Natural killer cell treated with Interleukin-12 subunit alpha and Interleukin-12 subunit beta and Interleukin-15 and Interleukin-18, amount 100 ng/mL, for 72 hours (primary cell): ENCODE measurements at regions not wholly inside any gene's neighbourhood (a gene's known extent, or its start where the extent isn't known, plus 50 kb on each side); places are given as distances from the start of the nearest gene placed in this dataset.
"Not testable (repeated sequence)": the region's sequence is repeated elsewhere in the genome, so short reads cannot be mapped to it uniquely, and the experiment has no call there.

Experiments used
- ATAC-seq, 2 donors: fragments of 150-1000 bp; cut with Tn5 transposase in 1 of 2; sonication (Bioruptor Pico), chemical (Tn5 transposase) in 1 of 2; 2 replicates each; pipeline ENCODE4 v1.10.0; 2021
- DNase-seq: peaks from one replicate; pipeline ENCODE4 v3.0.0; 2022; ENCODE audit warnings: low spot score
- H3K27ac Mint-ChIP-seq, 2 donors: 1 replicate in 1 of 2; 2 replicates in 1 of 2; pipeline ENCODE4 v1.8.0; 2022; ENCODE audit warnings: mixed read lengths in 2 of 2, mild to moderate bottlenecking in 1 of 2, moderate library complexity in 1 of 2
- H3K27me3 Mint-ChIP-seq, 2 donors: 1 replicate in 1 of 2; 2 replicates in 1 of 2; pipeline ENCODE4 v1.8.0; 2022; ENCODE audit warnings: mixed read lengths in 2 of 2
- H3K36me3 Mint-ChIP-seq: one replicate; pipeline ENCODE4 v1.8.0; 2022; ENCODE audit warnings: mixed read lengths
- H3K4me1 Mint-ChIP-seq, 2 donors: 1 replicate in 1 of 2; 2 replicates in 1 of 2; pipeline ENCODE4 v1.8.0; 2022; ENCODE audit warnings: low read depth in 2 of 2, mixed read lengths in 2 of 2, mild to moderate bottlenecking in 1 of 2
- H3K4me3 Mint-ChIP-seq: one replicate; pipeline ENCODE4 v1.8.0; 2022; ENCODE audit warnings: mixed read lengths
- H3K9me3 Mint-ChIP-seq: 2 replicates; pipeline ENCODE4 v1.8.0; 2022; ENCODE audit warnings: mixed read lengths

DNA sequence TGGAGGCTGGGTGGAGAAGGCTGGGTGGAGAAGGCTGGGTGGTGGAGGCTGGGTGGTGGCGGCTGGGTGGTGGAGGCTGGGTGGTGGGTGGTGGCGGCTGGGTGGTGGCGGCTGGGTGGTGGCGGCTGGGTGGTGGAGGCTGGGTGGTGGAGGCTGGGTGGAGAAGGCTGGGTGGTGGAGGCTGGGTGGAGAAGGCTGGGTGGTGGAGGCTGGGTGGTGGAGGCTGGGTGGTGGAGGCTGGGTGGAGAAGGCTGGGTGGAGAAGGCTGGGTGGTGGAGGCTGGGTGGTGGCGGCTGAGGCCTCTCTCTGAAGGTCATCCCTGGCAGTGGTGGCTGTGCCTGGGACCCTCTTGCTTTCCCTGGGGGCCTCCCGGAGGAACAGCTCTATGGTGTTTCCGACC lies 91.5 kb upstream of the COL5A1 start:
- H3K27ac Mint-ChIP-seq, H3K4me3 Mint-ChIP-seq: not testable (repeated sequence)

DNA sequence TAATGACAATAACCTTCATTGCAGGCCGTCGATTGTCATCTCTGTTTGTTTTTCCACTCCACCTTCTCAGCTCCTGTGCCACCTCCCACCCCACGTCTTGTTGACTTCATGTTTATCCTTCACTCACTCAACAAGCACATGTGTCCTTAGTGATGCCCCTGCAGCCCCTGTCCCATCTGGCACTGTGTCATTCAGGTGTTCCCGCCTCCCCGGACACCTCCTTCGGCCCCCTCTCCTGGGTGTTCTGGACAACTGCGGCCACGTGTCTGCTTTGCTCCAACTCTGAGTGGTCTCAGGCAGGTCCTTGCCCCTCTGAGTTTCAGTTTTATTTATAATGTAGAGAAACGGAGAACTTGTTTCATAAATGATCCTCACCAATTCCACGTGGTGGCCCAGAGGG lies 91.0 kb upstream of the COL5A1 start:
- peaks cover 0 to 2% of the 10 kb centered on the region in 2 donors for H3K27me3 Mint-ChIP-seq
- peak; percentile 34 for DNase-seq
- H3K27ac Mint-ChIP-seq = no peak overlapping the region
- no peaks in the 10 kb centered on the region for H3K9me3 Mint-ChIP-seq
- ATAC-seq = no peak
- H3K4me1 Mint-ChIP-seq = no peaks in the 10 kb centered on the region
- H3K4me3 Mint-ChIP-seq = no peak overlapping the region
- H3K36me3 Mint-ChIP-seq = no peaks in the 10 kb centered on the region

More for the DNA sequence above, 91.5 kb upstream of the COL5A1 start:
- not testable (repeated sequence) for H3K4me1 Mint-ChIP-seq, H3K36me3 Mint-ChIP-seq, H3K27me3 Mint-ChIP-seq, H3K9me3 Mint-ChIP-seq, ATAC-seq
- DNase-seq = peak; percentile 34

- peaks cover 0 to 2% of the 10 kb centered on the region in 2 donors for H3K27me3 Mint-ChIP-seq
- H3K9me3 Mint-ChIP-seq = no peaks in the 10 kb centered on the region
- H3K27ac Mint-ChIP-seq = no peak overlapping the region
- no peaks in the 10 kb centered on the region for H3K36me3 Mint-ChIP-seq
- H3K4me1 Mint-ChIP-seq = no peaks in the 10 kb centered on the region
- no peak for ATAC-seq
- H3K4me3 Mint-ChIP-seq = no peak overlapping the region
- peak; percentile 53 for DNase-seq
These were observed 90.4 kb upstream of the COL5A1 start for GRCh38 chr9:134551176-134551575.

DNA sequence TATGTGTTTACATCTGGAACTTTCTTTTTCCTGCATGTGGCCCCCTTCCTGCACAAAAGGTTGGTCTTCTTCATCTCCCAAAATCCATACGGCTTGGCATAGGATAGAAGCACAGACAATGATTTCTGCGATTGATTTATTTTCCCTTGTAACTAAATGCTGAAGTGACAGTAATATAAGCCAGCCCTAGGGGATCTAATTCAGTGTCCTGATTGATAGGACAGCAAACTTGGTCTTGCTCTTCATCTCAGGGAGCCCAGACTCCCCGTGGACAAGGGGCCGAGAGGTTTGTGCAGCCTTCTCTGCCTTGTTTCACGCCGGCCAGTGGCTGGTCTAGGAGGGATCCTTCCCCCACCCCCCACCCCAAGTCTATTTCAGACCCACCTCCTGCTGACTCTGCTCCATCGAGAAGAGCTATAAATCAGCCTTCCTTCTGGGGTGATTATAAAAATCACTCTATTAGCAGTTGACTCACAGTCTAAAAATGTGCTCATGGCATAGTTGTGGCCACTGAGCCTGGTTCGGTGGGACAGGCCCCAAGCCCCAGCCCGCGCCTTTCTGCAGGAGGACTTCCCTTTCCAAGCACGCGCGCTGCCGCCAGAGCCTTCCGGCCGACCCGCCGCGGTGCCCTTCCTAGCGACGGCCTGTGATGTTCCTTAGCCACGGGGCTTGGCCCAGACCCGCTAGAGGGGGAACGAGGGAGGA lies 89.8 kb upstream of the COL5A1 start:
- ATAC-seq (no peak), DNase-seq (peak; percentile 56)
- H3K9me3 Mint-ChIP-seq = no peaks in the 10 kb centered on the region
- H3K4me3 Mint-ChIP-seq = no peak overlapping the region
- no peak overlapping the region for H3K27ac Mint-ChIP-seq
- peaks cover 0 to 2% of the 10 kb centered on the region in 2 donors for H3K27me3 Mint-ChIP-seq
- H3K36me3 Mint-ChIP-seq = no peaks in the 10 kb centered on the region
- H3K4me1 Mint-ChIP-seq = no peaks in the 10 kb centered on the region

DNA sequence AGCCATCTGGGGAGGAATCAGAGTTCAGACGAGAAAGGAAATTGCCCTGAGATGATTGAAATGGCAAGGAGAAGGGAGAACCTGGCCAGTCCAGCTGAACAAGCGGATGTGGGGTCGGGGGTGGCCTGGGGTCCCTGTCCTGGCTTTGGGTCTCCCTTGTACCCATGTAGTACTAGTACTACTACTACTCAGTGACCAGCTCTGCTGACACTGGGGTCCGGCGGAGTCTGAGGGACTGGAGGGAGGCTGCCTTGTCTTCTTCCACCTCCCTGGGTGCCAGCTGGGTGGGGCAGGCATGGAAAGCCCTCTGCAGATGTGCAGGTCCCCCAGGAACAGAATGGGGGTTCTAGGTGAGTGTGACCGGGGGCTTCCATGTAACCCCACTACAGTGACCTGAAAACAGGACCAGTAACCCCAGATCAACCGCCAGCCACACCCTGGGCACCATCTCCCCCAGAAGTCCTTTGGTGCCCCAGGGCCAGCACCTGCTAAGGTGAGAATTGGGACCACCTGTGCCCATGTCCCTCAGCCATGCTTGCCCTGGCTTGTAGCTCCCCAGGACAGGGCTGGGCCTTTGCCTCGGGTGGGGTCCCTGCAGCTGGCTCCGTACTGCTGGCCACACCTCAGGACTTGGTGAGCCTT lies 89.1 kb upstream of the COL5A1 start:
- DNase-seq (no peak), ATAC-seq (no peak)
- H3K4me1 Mint-ChIP-seq = no peaks in the 10 kb centered on the region
- peaks cover 0 to 7% of the 10 kb centered on the region in 2 donors for H3K27me3 Mint-ChIP-seq
- H3K4me3 Mint-ChIP-seq = no peak overlapping the region
- H3K36me3 Mint-ChIP-seq = no peaks in the 10 kb centered on the region
- H3K9me3 Mint-ChIP-seq = no peaks in the 10 kb centered on the region
- H3K27ac Mint-ChIP-seq = no peak overlapping the region

GRCh38 chr9:134553061-134553891 lies 88.3 kb upstream of the COL5A1 start:
- Mint-ChIP-seq H3K4me3 (no peak overlapping the region), H3K27me3 (peaks cover 0 to 8% of the 10 kb centered on the region in 2 donors), H3K9me3 (no peaks in the 10 kb centered on the region), H3K27ac (no peak overlapping the region), H3K4me1 (no peaks in the 10 kb centered on the region), H3K36me3 (no peaks in the 10 kb centered on the region)
- ATAC-seq = peak in 1 of 2 donors; percentile 8
- DNase-seq = no peak

- DNase-seq = no peak
- no peak overlapping the region for H3K4me3 Mint-ChIP-seq
- no peaks in the 10 kb centered on the region for H3K9me3 Mint-ChIP-seq
- peaks cover 0 to 2% of the 10 kb centered on the region in 2 donors for H3K4me1 Mint-ChIP-seq
- no peak for ATAC-seq
- H3K27me3 Mint-ChIP-seq = peaks cover 0 to 8% of the 10 kb centered on the region in 2 donors
- no peak overlapping the region for H3K27ac Mint-ChIP-seq
- no peaks in the 10 kb centered on the region for H3K36me3 Mint-ChIP-seq
These were observed 87.6 kb upstream of the COL5A1 start for GRCh38 chr9:134553996-134554372.

- no peak for DNase-seq
- peaks cover 0 to 5% of the 10 kb centered on the region in 2 donors for H3K4me1 Mint-ChIP-seq
- no peak overlapping the region for H3K27ac Mint-ChIP-seq
- H3K27me3 Mint-ChIP-seq = peaks cover 0 to 8% of the 10 kb centered on the region in 2 donors
- H3K36me3 Mint-ChIP-seq = no peaks in the 10 kb centered on the region
- H3K9me3 Mint-ChIP-seq = no peaks in the 10 kb centered on the region
- peak in 1 of 2 donors; percentile 22 for ATAC-seq
- H3K4me3 Mint-ChIP-seq = no peak overlapping the region
These were observed 87.1 kb upstream of the COL5A1 start for GRCh38 chr9:134554373-134555093.

DNA sequence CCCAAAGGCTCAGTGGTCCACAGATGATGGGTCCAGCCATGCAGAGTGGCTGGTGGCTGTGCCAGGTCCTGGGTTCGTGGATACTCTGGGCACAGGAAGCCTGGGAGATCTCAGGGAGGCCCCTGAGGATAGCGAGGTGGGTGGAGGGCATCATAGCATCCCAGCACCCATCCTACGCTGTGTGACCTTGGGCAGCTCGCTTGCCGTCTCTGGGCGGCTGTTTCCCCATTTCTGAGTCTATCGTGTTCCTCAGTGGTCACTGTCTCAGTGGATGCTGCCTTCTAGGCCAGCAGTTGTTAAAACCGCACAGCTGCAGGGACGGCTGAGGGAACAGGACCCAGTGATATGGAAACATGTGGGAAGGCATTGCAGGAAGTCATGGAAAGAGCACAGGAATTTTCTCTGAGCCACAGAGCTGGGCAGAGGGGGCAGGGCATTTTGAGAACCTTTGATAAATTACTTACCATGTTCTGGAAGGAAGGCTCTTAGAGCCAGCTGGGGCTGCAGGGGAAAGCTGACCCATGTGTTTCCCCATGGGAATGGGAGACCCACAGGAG lies 86.4 kb upstream of the COL5A1 start:
- H3K27ac Mint-ChIP-seq = no peak overlapping the region
- no peaks in the 10 kb centered on the region for H3K9me3 Mint-ChIP-seq
- peaks cover 0 to 10% of the 10 kb centered on the region in 2 donors for H3K27me3 Mint-ChIP-seq

DNA sequence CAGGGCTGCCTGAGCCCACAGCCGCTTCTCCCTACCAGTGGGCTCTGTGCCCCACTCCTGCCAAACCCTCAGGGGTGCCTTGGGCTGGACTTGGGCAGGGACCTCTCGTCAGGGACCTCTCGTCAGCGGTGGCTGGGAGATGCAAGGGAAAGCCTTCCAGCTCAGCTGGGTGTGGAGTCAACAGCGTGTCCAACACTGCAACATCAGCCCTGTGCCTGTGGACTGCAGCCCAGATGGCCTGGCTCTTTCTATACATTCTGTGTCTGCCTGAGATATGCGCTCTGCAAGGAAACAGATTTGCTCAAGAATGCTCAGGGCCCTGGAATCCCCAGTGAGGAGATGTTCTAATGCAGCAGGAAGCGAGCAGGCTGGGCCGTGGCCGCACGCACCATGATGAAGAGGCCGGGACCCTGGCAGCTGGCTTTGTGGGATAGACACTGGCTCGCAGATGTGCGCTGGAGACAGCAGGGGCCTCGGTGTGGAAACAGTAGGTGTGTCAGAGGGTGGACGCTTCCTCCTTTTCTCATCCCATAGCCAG lies 85.0 kb upstream of the COL5A1 start:
- DNase-seq = no peak
- H3K4me1 Mint-ChIP-seq = peaks cover 0 to 11% of the 10 kb centered on the region in 2 donors
- H3K36me3 Mint-ChIP-seq = no peaks in the 10 kb centered on the region
- no peak overlapping the region for H3K27ac Mint-ChIP-seq
- ATAC-seq = no peak
- H3K4me3 Mint-ChIP-seq = no peak overlapping the region
- no peaks in the 10 kb centered on the region for H3K9me3 Mint-ChIP-seq
- H3K27me3 Mint-ChIP-seq = peaks cover 0 to 10% of the 10 kb centered on the region in 2 donors

More for the DNA sequence above, 86.4 kb upstream of the COL5A1 start:
- H3K4me3 Mint-ChIP-seq = no peak overlapping the region
- no peak for DNase-seq
- no peak for ATAC-seq
- no peaks in the 10 kb centered on the region for H3K36me3 Mint-ChIP-seq
- H3K4me1 Mint-ChIP-seq = peaks cover 0 to 8% of the 10 kb centered on the region in 2 donors

- ATAC-seq = no peak
- no peak for DNase-seq
- Mint-ChIP-seq H3K27ac (no peak overlapping the region), H3K4me3 (no peak overlapping the region), H3K4me1 (peaks cover 0 to 11% of the 10 kb centered on the region in 2 donors), H3K27me3 (peaks cover 0 to 8% of the 10 kb centered on the region in 2 donors), H3K36me3 (no peaks in the 10 kb centered on the region), H3K9me3 (no peaks in the 10 kb centered on the region)
These were observed 84.3 kb upstream of the COL5A1 start for GRCh38 chr9:134557331-134557730.

- no peaks in the 10 kb centered on the region for H3K36me3 Mint-ChIP-seq
- DNase-seq (peak; percentile 42), ATAC-seq (no peak)
- peaks cover 0 to 8% of the 10 kb centered on the region in 2 donors for H3K27me3 Mint-ChIP-seq
- H3K4me1 Mint-ChIP-seq = peaks cover 0 to 11% of the 10 kb centered on the region in 2 donors
- no peak overlapping the region for H3K4me3 Mint-ChIP-seq
- H3K27ac Mint-ChIP-seq = no peak overlapping the region
- no peaks in the 10 kb centered on the region for H3K9me3 Mint-ChIP-seq
These were observed 83.3 kb upstream of the COL5A1 start for GRCh38 chr9:134558124-134558905.
